Small intestine (tissue), 7 donors: ENCODE measurements at regions not wholly inside any gene's neighbourhood (a gene's known extent, or its start where the extent isn't known, plus 50 kb on each side); places are given as distances from the start of the nearest gene placed in this dataset.

Experiments
- DNase-seq, 2 donors: peaks; one replicate each; pipeline versions ENCODE4 v3.0.0 to v3.0.0-alpha.2; 2013
- FAIRE-seq: peaks from 2 replicates; lab custom pipeline; 2012; peaks lifted over from hg19 to GRCh38; lab: Jason Lieb, UNC
- H3K27ac ChIP-seq, 3 donors: one replicate each; pipeline ENCODE4 v1.5.1; 2013; ENCODE audit warnings: low read length in 2 of 3, mild to moderate bottlenecking in 2 of 3, control low read depth in 1 of 3, inconsistent platforms in 1 of 3, low read depth in 1 of 3, moderate library complexity in 1 of 3
- H3K27me3 ChIP-seq, 3 donors: one replicate each; pipeline ENCODE4 v1.6.1; 2013; ENCODE audit warnings: low read length in 3 of 3, inconsistent platforms in 1 of 3; ENCODE audit not compliant: control insufficient read depth in 3 of 3, insufficient read depth in 3 of 3
- H3K36me3 ChIP-seq, 3 donors: one replicate each; pipeline ENCODE4 v1.6.1; 2013; ENCODE audit warnings: low read length in 3 of 3, inconsistent platforms in 1 of 3, low read depth in 1 of 3, mild to moderate bottlenecking in 1 of 3, moderate library complexity in 1 of 3; ENCODE audit not compliant: control insufficient read depth in 3 of 3, insufficient read depth in 2 of 3
- H3K4me1 ChIP-seq, 3 donors: one replicate each; pipeline ENCODE4 v1.6.1; 2013; ENCODE audit warnings: low read length in 2 of 3, inconsistent platforms in 1 of 3, low read depth in 1 of 3, mild to moderate bottlenecking in 1 of 3, moderate library complexity in 1 of 3; ENCODE audit not compliant: control insufficient read depth in 3 of 3, insufficient read depth in 2 of 3
- H3K4me3 ChIP-seq, 3 donors: one replicate each; pipeline ENCODE4 v1.5.1; 2013; ENCODE audit warnings: low read length in 3 of 3, control low read depth in 1 of 3, inconsistent platforms in 1 of 3, low read depth in 1 of 3, mild to moderate bottlenecking in 1 of 3, moderate library complexity in 1 of 3
- H3K9me3 ChIP-seq, 2 donors: one replicate each; pipeline ENCODE4 v1.6.1; 2013; ENCODE audit warnings: low read depth in 1 of 2, low read length in 1 of 2; ENCODE audit not compliant: control insufficient read depth in 2 of 2, insufficient read depth in 1 of 2
- WGBS, 3 donors: extraction: QIAGEN DNeasy Blood & Tissue Kit; methylation state at CpG; one replicate each; pipeline ENCODE4 v1.1.7; 2013; 5-methylcytosine and 5-hydroxymethylcytosine counted together
- donor health status: healthy with polysubstance abuse.
- donor health status: control.
- donor health status: control.
- donor health status: Bipolar disorder and iron deficiency.
- donor health status: healthy.

DNA sequence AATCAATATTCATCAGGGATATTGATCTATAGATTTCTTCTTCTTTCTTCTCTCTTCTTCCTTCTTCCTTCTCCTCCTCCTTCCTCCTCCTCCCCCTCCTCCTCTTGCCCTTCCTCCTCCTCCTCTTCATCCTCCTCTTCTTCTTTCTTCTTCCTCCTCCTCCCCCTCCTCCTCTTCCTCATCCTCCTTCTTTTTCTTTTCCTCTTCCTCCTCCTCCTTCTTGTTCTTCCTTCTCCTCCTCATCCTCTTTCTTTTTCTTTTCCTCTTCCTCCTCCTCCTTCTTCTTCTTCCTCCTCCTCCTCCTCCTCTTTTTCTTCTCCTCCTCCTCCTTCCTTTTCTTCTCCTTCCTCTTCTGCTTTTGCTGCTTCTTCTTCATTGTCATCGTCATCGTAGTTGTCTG, 52.4 kb upstream of the SERINC1 start:
- no peak overlapping the region for H3K27ac ChIP-seq
- H3K4me1 ChIP-seq, result no peaks in the 10 kb centered on the region
- no peak for FAIRE-seq
- no peak for DNase-seq
- H3K36me3 ChIP-seq, result no peaks in the 10 kb centered on the region
- peaks cover 0 to 4% of the 10 kb centered on the region in 2 donors for H3K9me3 ChIP-seq
- WGBS, 3 donors, result 26 to 49% (median 29%) methylated on average over 2 of the region's 2 CpGs
- no peaks in the 10 kb centered on the region for H3K27me3 ChIP-seq
- H3K4me3 ChIP-seq, result no peak overlapping the region

DNA sequence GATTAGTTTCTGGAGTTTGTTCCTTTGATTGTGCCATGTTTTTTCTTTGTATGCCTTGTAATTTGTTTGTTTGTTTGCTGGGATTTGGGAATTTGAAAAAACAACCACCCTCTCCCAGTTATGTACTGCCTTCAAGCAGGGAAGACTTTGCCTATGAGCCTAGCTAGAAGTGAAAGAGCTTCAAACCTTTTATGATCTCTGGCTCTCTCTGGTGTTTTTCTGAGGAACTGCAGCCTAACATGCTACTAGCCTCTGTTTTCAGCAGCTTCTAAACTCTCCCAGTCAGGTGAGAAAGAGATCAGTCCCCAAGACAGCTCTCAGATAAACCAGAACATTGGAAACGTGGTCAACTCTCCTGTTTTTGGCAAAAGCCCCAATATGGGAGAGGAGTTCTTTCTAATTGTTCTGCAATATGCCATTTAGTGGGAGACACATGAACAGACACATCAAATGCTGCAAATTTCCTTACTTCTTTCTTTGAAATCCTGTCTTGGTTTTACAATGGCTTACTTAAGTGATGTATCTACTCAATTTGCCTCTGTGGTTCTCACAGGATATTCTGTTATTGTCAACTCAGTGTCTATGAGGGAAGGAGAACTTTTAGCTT, 58.9 kb upstream of the SERINC1 start:
- no peak for FAIRE-seq
- WGBS, 3 donors, result 0% methylated on average over 1 of the region's 1 CpG
- peak; percentile 75 to 78 for DNase-seq
- Histone ChIP-seq H3K36me3 (no peaks in the 10 kb centered on the region), H3K27me3 (no peaks in the 10 kb centered on the region), H3K27ac (no peak overlapping the region), H3K4me3 (no peak overlapping the region), H3K4me1 (no peaks in the 10 kb centered on the region), H3K9me3 (no peaks in the 10 kb centered on the region)

DNA sequence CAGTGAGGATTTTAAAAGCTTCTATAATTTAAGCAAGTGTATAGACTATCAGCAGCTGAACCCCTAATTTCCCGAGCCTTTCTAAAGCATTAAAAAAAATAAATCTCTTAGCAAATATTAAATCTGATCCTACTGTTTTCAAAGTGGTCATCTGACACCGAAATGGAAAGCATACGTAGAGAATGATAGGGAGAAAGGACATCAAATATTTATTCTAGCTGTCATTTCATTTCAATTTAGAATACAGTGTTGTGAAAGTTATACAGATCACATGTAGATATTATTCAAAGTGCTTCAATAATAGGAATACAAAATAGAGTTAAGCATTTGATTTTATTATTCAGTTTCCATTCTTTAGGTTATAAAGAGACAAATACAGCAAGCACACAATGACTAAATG, 61.9 kb upstream of the PKIB start:
- peaks cover 0 to 3% of the 10 kb centered on the region in 2 donors for H3K9me3 ChIP-seq
- H3K36me3 ChIP-seq, result no peaks in the 10 kb centered on the region
- H3K27ac ChIP-seq, result no peak overlapping the region
- H3K27me3 ChIP-seq, result no peaks in the 10 kb centered on the region
- no peak overlapping the region for H3K4me3 ChIP-seq
- DNase-seq (no peak), FAIRE-seq (no peak)
- 73 to 80% (median 76%) methylated on average over 3 of the region's 3 CpGs for WGBS, 3 donors
- no peaks in the 10 kb centered on the region for H3K4me1 ChIP-seq

DNA sequence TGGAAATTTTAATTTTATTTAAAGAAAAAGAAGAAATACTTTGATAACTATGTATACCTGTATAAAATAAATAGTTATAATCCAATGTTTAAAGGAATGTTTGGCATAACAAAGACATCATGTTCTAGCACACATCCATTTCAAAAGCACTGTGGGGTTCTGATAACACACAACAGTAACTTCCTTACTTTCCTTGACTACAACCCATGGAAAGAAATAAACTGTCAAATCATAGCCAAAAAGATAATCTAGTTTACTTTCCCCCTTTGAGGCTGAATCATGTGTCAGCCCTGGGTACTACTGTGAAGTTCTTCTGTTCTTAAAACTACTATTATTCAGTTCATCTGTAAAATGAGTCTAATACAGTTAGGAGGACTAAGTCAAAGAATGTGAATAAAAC, 61.4 kb upstream of the PKIB start:
- H3K36me3 ChIP-seq, result no peaks in the 10 kb centered on the region
- no peaks in the 10 kb centered on the region for H3K27me3 ChIP-seq
- FAIRE-seq (no peak), DNase-seq (no peak)
- H3K27ac ChIP-seq, result no peak overlapping the region
- H3K9me3 ChIP-seq, result no peaks in the 10 kb centered on the region
- H3K4me3 ChIP-seq, result no peak overlapping the region
- no peaks in the 10 kb centered on the region for H3K4me1 ChIP-seq

DNA sequence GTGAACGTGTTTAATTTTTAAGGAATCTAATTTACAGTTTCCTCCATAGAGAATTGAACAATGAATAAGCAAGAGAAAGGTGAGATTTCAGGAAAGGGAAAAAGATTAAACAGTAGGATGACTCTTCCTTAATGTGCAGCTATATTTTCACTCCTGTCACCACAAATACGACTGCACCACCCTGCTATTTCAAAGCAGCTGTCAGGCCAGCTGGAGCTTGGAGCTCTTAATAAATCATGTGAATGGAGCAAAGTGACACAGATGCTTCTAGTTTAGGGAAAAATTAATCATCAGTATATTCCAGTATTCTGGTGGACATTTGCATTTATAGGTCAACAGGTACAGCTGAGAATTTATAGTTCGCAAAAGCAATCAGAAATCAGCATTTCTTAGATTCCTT, 56.5 kb upstream of the PKIB start:
- H3K27me3 ChIP-seq, result no peaks in the 10 kb centered on the region
- WGBS, 3 donors, result 67 to 72% (median 72%) methylated on average over 3 of the region's 3 CpGs
- H3K36me3 ChIP-seq, result no peaks in the 10 kb centered on the region
- no peaks in the 10 kb centered on the region for H3K9me3 ChIP-seq
- no peak overlapping the region for H3K4me3 ChIP-seq
- no peaks in the 10 kb centered on the region for H3K4me1 ChIP-seq
- no peak for DNase-seq
- FAIRE-seq, result no peak
- H3K27ac ChIP-seq, result no peak overlapping the region

DNA sequence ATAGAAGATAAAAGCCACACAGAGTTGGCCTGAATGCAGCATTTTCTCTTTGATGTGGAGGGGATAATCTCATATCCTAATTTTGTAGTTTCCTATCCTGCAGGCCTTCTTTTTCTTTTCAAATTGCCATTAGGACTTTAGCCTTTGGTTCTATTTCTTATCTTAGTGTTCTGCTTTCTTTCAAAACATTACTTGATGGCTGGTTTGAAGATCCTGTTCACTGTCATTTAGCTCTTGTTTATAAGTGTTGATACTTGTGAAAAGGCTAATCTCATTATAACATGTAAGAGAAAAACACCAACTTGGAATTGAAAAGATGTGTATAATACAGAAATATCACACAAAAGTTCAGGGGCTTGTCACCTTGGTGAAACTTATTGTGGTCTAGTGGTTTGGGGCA, 54.6 kb upstream of the PKIB start:
- Histone ChIP-seq H3K4me3 (no peak overlapping the region), H3K27ac (no peak overlapping the region), H3K36me3 (no peaks in the 10 kb centered on the region), H3K27me3 (no peaks in the 10 kb centered on the region), H3K4me1 (no peaks in the 10 kb centered on the region), H3K9me3 (no peaks in the 10 kb centered on the region)
- FAIRE-seq (no peak), DNase-seq (no peak)

DNA sequence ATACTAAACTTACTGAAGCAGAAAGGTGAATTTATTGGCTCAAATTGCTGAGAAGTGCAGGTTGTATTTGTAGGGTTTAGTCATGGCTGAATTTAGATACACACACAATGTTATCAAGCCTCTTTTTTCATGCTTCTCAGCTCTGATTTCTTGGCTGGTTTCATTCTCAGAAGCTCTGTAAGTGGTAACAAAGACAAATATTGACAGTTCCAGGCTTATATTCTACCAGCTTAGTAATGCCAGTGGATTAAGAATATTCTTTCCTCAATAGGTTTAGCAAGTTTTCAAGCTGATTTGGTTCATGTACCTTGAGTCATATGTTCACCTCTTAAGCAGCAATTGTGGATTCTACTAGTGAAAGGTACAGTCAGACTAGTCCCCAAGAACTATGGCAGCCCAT, 52.1 kb upstream of the PKIB start:
- DNase-seq, result no peak
- Histone ChIP-seq H3K27me3 (no peaks in the 10 kb centered on the region), H3K36me3 (no peaks in the 10 kb centered on the region), H3K9me3 (peaks cover 0 to 3% of the 10 kb centered on the region in 2 donors), H3K27ac (no peak overlapping the region), H3K4me3 (no peak overlapping the region), H3K4me1 (no peaks in the 10 kb centered on the region)
- no peak for FAIRE-seq
